Common myeloid progenitor, CD34-positive (primary cell): ENCODE measurements at regions not wholly inside any gene's neighbourhood (a gene's known extent, or its start where the extent isn't known, plus 50 kb on each side); places are given as distances from the start of the nearest gene placed in this dataset.
A peak's percentile ranks its signal among the peaks of the same experiment; 100 is the strongest.

Source experiments
- CTCF ChIA-PET: fragments of 350-600 bp; sonication (Branson Sonifier 250); formaldehyde crosslinking; loops from one replicate; lab custom pipeline; 2021; ENCODE audit warnings: antibody characterized with exemption; lab: Charles Lee
- POLR2A ChIA-PET: fragments of 350-600 bp; sonication (Branson Sonifier 250); formaldehyde crosslinking; loops from one replicate; lab custom pipeline; 2021; ENCODE audit warnings: antibody characterized with exemption; lab: Charles Lee
- DNase-seq, 3 donors: peaks; one replicate each; pipeline versions ENCODE4 v3.0.0 to v3.0.0-alpha.2; 2013
- H3K27ac ChIP-seq, 2 experiments: 1 replicate in 1 of 2; 2 replicates in 1 of 2; pipeline ENCODE4 v1.7.0; 2013; ENCODE audit warnings: inconsistent platforms in 2 of 2, low read length in 2 of 2, mild to moderate bottlenecking in 2 of 2, low read depth in 1 of 2, moderate library complexity in 1 of 2; ENCODE audit not compliant: severe bottlenecking in 2 of 2, insufficient read depth in 1 of 2, poor library complexity in 1 of 2
- H3K27me3 ChIP-seq, 5 experiments: replicated peaks in 2 of 5; 1 replicate in 3 of 5; 2 replicates in 2 of 5; pipeline versions ENCODE4 v1.6.1 to v1.7.0; 2013; ENCODE audit warnings: low read length in 4 of 5, mild to moderate bottlenecking in 2 of 5, moderate library complexity in 2 of 5, inconsistent platforms in 1 of 5; ENCODE audit not compliant: insufficient read depth in 5 of 5, control insufficient read depth in 4 of 5
- H3K36me3 ChIP-seq, 4 experiments: 1 replicate in 2 of 4; 2 replicates in 2 of 4; pipeline versions ENCODE4 v1.6.1 to v1.7.0; 2013; ENCODE audit warnings: low read length in 3 of 4, control low read depth in 1 of 4, mild to moderate bottlenecking in 1 of 4; ENCODE audit not compliant: control insufficient read depth in 4 of 4, insufficient read depth in 4 of 4
- H3K4me1 ChIP-seq, 4 experiments: 1 replicate in 3 of 4; 2 replicates in 1 of 4; pipeline versions ENCODE4 v1.6.1 to v1.7.1; 2013; ENCODE audit warnings: low read length in 3 of 4, mild to moderate bottlenecking in 3 of 4, control low read depth in 1 of 4, inconsistent platforms in 1 of 4, moderate library complexity in 1 of 4; ENCODE audit not compliant: control insufficient read depth in 4 of 4, insufficient read depth in 4 of 4; ENCODE audit errors: control extremely low read depth in 1 of 4
- H3K4me3 ChIP-seq, 7 experiments: 1 replicate in 4 of 7; 2 replicates in 3 of 7; pipeline versions ENCODE4 v1.5.1 to v1.7.0; 2013; ENCODE audit warnings: mild to moderate bottlenecking in 7 of 7, low read length in 6 of 7, moderate library complexity in 6 of 7, inconsistent platforms in 2 of 7, low read depth in 2 of 7, control low read depth in 1 of 7; ENCODE audit not compliant: insufficient read depth in 4 of 7, control insufficient read depth in 1 of 7; ENCODE audit errors: extremely low read depth in 1 of 7
- H3K9me3 ChIP-seq, 5 experiments: 1 replicate in 4 of 5; 2 replicates in 1 of 5; pipeline versions ENCODE4 v1.6.1 to v1.7.1; 2013; ENCODE audit warnings: low read length in 4 of 5, mild to moderate bottlenecking in 2 of 5, inconsistent platforms in 1 of 5, low read depth in 1 of 5, moderate library complexity in 1 of 5; ENCODE audit not compliant: control insufficient read depth in 4 of 5, insufficient read depth in 2 of 5; ENCODE audit errors: control extremely low read depth in 1 of 5
- WGBS: methylation state at CpG from one replicate; pipeline ENCODE4 v1.1.5; 2013; ENCODE audit not compliant: insufficient coverage; 5-methylcytosine and 5-hydroxymethylcytosine counted together

DNA sequence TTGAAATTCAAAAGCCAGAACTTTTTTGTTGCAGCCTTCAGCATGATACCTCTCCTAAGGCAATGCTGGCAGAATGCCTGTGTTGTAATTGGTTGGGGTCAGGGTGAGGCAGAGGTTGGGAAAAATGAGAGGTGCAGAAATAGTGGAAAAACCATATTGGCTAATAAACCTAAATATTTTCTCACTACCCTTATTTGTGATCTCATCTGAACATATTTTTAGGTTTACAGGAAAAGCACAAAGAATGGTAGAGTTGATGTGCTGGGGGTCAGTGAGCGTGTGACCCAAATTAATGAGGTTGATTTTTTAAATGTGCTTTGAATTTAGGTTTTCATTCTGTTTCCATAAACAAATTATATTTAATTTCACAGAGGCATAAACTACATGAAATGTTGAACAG, 437.3 kb downstream of the HDGFL1 start:
- ChIA-PET POLR2A (no interaction called here), CTCF (no interaction called here)
- H3K27ac ChIP-seq: no peak overlapping the region
- H3K4me3 ChIP-seq: no peak overlapping the region
- H3K9me3 ChIP-seq: peaks cover 0 to 3% (median 0%) of the 10 kb centered on the region in 5 experiments
- no peaks in the 10 kb centered on the region for H3K36me3 ChIP-seq
- no CpG with 5 or more reads among the region's 1 CpG for WGBS
- no peak for DNase-seq
- no peaks in the 10 kb centered on the region for H3K27me3 ChIP-seq
- H3K4me1 ChIP-seq: no peaks in the 10 kb centered on the region

DNA sequence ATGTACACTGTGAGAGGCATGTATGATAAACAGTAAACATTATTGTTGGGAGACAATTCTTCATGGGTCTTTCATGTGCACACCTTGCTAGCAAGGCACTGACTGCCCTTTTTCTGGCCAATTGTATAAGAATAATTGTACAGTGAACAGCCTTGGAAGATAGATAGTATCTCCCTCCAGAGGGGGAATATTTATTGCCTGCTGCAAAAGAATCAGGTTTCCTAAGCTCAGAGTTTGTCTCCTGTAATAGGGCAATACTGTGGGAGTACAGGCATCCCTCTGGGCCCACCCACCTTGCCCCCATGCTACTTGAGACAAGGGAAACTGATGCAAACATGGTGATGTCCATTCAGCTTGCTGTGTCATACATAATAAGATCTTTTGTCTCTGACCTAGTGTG, 442.2 kb downstream of the HDGFL1 start:
- CTCF ChIA-PET: no interaction called here

DNA sequence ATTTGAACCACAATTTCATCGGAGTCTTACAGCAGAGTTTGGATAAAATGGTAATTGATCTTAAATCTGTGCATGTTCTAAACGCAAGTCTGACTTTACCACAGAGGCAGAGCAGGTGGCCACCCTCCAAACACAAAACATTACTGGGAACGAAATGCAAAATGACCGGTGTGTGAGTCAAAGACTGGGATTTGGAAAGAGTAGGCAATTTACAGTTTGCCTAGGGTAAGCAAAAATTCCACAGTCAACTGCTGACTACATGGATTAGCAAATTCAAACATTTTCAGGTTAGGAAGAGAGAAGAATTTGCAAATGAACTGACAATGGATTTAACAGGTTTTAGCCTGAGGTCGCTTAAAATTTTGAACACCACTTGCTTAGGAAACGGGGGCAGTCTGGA, 444.4 kb downstream of the HDGFL1 start:
- no peak overlapping the region for H3K4me3 ChIP-seq
- no peak for DNase-seq
- ChIA-PET POLR2A (no interaction called here), CTCF (no interaction called here)
- no peak overlapping the region for H3K27ac ChIP-seq
- WGBS: 100% methylated on average over 4 of the region's 6 CpGs
- H3K9me3 ChIP-seq: peaks cover 0 to 3% (median 0%) of the 10 kb centered on the region in 5 experiments
- H3K27me3 ChIP-seq: no peaks in the 10 kb centered on the region
- H3K36me3 ChIP-seq: no peaks in the 10 kb centered on the region
- peaks cover 0 to 12% (median 0%) of the 10 kb centered on the region in 4 experiments for H3K4me1 ChIP-seq

More for the DNA sequence above, 442.2 kb downstream of the HDGFL1 start:
- DNase-seq: no peak
- Histone ChIP-seq H3K4me1 (peaks cover 0 to 1% (median 0%) of the 10 kb centered on the region in 4 experiments), H3K36me3 (no peaks in the 10 kb centered on the region), H3K27ac (no peak overlapping the region), H3K27me3 (no peaks in the 10 kb centered on the region), H3K9me3 (peaks cover 0 to 3% (median 0%) of the 10 kb centered on the region in 5 experiments), H3K4me3 (no peak overlapping the region)
- POLR2A ChIA-PET: no interaction called here

DNA sequence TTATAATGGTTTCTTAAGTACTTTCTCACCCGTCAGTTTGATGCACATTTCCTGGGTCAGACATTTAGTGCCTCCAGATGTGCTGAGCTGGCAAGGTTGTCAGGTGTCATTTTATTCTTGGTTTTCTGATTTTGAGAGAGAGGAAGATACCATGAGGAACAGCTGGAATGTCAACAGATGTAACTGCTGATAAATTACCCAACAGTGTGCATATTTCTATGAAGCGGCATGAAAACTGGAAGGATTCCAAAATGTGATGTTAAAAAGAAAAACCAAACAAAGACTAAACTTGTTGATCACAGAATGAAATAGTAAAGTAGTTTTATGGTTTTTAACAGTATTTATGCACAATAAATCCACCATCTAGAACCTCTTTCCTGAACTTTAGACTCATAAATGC, 447.3 kb downstream of the HDGFL1 start:
- Histone ChIP-seq H3K27me3 (no peaks in the 10 kb centered on the region), H3K4me3 (no peak overlapping the region), H3K9me3 (no peaks in the 10 kb centered on the region), H3K36me3 (no peaks in the 10 kb centered on the region), H3K4me1 (peaks cover 0 to 12% (median 0%) of the 10 kb centered on the region in 4 experiments), H3K27ac (no peak overlapping the region)
- DNase-seq: peak; percentile 22 to 79 (median 74)
- CTCF ChIA-PET: no interaction called here
- no CpG with 5 or more reads among the region's 2 CpGs for WGBS
- POLR2A ChIA-PET: no interaction called here

DNA sequence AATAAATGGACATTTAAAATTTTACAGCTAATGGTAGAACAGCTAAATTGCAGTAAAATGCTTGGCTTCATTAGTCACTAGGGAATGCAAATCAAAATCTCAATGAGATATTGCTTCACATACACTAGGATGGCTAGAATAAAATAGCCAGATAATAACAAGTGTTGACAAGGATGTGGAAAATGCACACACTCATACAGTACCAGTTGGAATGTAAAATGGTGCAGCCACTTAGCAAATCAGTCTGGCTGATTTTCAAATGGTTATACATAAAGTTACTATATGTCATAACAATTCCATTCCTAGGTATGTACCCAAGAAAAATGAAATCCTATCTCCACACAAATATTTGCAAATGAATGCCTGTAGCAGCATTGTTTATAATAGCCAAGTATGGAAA, 452.1 kb downstream of the HDGFL1 start:
- peaks cover 0 to 12% (median 0%) of the 10 kb centered on the region in 4 experiments for H3K4me1 ChIP-seq
- CTCF ChIA-PET: no interaction called here
- H3K9me3 ChIP-seq: no peaks in the 10 kb centered on the region
- H3K27ac ChIP-seq: no peak overlapping the region
- POLR2A ChIA-PET: no interaction called here
- no peaks in the 10 kb centered on the region for H3K36me3 ChIP-seq
- no peaks in the 10 kb centered on the region for H3K27me3 ChIP-seq
- DNase-seq: no peak
- no peak overlapping the region for H3K4me3 ChIP-seq

DNA sequence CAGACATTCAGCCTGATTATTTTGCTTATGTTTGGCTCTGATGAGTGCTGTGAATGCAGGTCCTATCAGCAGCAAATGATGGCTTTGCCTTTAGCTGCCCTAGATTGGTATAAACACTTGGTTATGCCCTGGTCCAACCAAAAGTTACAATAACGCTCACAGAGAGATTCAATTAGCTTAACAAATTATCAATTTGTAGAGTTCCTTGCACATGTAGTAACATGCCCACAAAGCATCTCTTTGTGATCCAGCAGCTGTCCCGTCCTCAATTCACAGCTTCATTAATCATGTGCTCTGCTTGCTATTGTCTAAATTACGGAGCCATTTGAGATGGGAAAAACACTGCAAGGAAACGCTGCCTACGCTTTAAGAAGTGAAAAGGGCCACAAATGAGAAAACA, 457.9 kb downstream of the HDGFL1 start:
- Histone ChIP-seq H3K27me3 (no peaks in the 10 kb centered on the region), H3K4me3 (no peak overlapping the region), H3K36me3 (no peaks in the 10 kb centered on the region), H3K9me3 (no peaks in the 10 kb centered on the region), H3K4me1 (peaks cover 0 to 3% (median 0%) of the 10 kb centered on the region in 4 experiments), H3K27ac (no peak overlapping the region)
- ChIA-PET POLR2A (no interaction called here), CTCF (no interaction called here)
- no peak for DNase-seq
- WGBS: 100% methylated on average over 2 of the region's 5 CpGs

DNA sequence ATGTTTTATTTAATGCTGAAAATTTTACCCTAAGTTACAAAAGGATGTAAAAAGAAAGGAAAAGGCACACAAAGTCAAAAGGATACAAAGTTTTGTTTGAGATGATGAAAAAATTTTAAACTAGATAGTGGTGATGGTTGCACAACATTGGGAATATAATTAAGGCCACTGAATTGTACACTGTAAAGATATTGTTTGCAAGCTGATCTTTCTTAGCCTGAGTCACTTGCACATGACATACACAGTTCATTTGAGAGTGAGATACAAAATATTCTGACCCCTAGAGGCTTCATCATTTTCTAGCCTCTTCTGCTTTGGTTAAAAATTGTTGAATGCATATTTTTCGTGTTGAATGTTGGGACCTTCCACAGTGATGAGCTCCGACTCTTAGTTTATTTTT, 462.6 kb downstream of the HDGFL1 start:
- no peaks in the 10 kb centered on the region for H3K9me3 ChIP-seq
- H3K4me3 ChIP-seq: no peak overlapping the region
- no peak overlapping the region for H3K27ac ChIP-seq
- no peaks in the 10 kb centered on the region for H3K27me3 ChIP-seq
- CTCF ChIA-PET: no interaction called here
- POLR2A ChIA-PET: no interaction called here
- DNase-seq: no peak
- H3K4me1 ChIP-seq: peaks cover 0 to 3% (median 0%) of the 10 kb centered on the region in 4 experiments
- H3K36me3 ChIP-seq: no peaks in the 10 kb centered on the region
- WGBS: no CpG with 5 or more reads among the region's 2 CpGs
